Breast epithelium (tissue), 4 donors: ENCODE measurements at regions not wholly inside any gene's neighbourhood (a gene's known extent, or its start where the extent isn't known, plus 50 kb on each side); places are given as distances from the start of the nearest gene placed in this dataset.
A peak's percentile ranks its signal among the peaks of the same experiment; 100 is the strongest.

ENCODE experiments used
- DNase-seq, 2 donors: peaks; one replicate each; pipeline ENCODE4 v3.0.0-alpha.2; 2019; ENCODE audit warnings: low spot score in 2 of 2
- H3K27ac ChIP-seq, 2 donors: fragments of 200-600 bp; sonication (generic) in 1 of 2; one replicate each; pipeline ENCODE4 v1.5.1; 2016 to 2019; ENCODE audit warnings: mild to moderate bottlenecking in 1 of 2
- H3K27me3 ChIP-seq, 2 donors: fragments of 200-600 bp; sonication (generic) in 1 of 2; one replicate each; pipeline versions ENCODE4 v1.5.1 to v1.6.0; 2017 to 2019; ENCODE audit warnings: control low read depth in 1 of 2, mild to moderate bottlenecking in 1 of 2
- H3K36me3 ChIP-seq: fragments of 200-600 bp; one replicate; pipeline ENCODE4 v1.5.1; 2019
- H3K4me1 ChIP-seq, 2 donors: fragments of 200-600 bp; sonication (generic); one replicate each; pipeline ENCODE4 v1.5.1; 2016 to 2019; ENCODE audit warnings: control low read depth in 1 of 2
- H3K4me3 ChIP-seq, 3 donors: fragments of 200-600 bp; sonication (generic); 1 replicate in 2 of 3; 2 replicates in 1 of 3; pipeline ENCODE4 v1.5.1; 2016 to 2019; ENCODE audit warnings: mild to moderate bottlenecking in 3 of 3, moderate library complexity in 2 of 3
- H3K9me3 ChIP-seq, 2 donors: fragments of 200-600 bp; sonication (generic) in 1 of 2; one replicate each; pipeline ENCODE4 v1.5.1; 2016 to 2019; ENCODE audit warnings: control low read depth in 1 of 2
- CTCF ChIP-seq, 3 donors: fragments of 450-650 bp; IDR thresholded peaks; one replicate each; pipeline ENCODE4 v1.5.1; 2016 to 2017; ENCODE audit warnings: antibody characterized with exemption in 3 of 3, mild to moderate bottlenecking in 3 of 3, moderate library complexity in 3 of 3
- POLR2A ChIP-seq: fragments of 450-650 bp; IDR thresholded peaks from one replicate; pipeline ENCODE4 v1.6.1; 2016; ENCODE audit warnings: antibody characterized with exemption, mild to moderate bottlenecking, moderate library complexity
- POLR2AphosphoS5 ChIP-seq, 3 donors: sonication (generic); formaldehyde crosslinking; IDR thresholded peaks; one replicate each; pipeline ENCODE4 v1.6.1; 2017; ENCODE audit warnings: antibody characterized with exemption in 3 of 3
- intact Hi-C: fragments of 100-400 bp; cut with DNase I; formaldehyde crosslinking; loops from one replicate; pipeline ENCODE4 v1.15.1; 2023; ENCODE audit warnings: low total_unique reads

- Histone ChIP-seq H3K4me3 (no peak overlapping the region), H3K27me3 (no peaks in the 10 kb centered on the region), H3K9me3 (no peaks in the 10 kb centered on the region), H3K36me3 (no peaks in the 10 kb centered on the region), H3K27ac (no peak overlapping the region), H3K4me1 (no peaks in the 10 kb centered on the region)
- no peak for TF ChIP-seq CTCF (IDR thresholded peaks at IDR 0.05)
- no peak for TF ChIP-seq POLR2A
- no peak for TF ChIP-seq POLR2AphosphoS5 (IDR thresholded peaks at IDR 0.05)
- DNase-seq = no peak
- intact Hi-C loops = no loop called here
Observed at GRCh38 chr2:48098539-48098938, 192.2 kb upstream of the FBXO11 start.

DNA sequence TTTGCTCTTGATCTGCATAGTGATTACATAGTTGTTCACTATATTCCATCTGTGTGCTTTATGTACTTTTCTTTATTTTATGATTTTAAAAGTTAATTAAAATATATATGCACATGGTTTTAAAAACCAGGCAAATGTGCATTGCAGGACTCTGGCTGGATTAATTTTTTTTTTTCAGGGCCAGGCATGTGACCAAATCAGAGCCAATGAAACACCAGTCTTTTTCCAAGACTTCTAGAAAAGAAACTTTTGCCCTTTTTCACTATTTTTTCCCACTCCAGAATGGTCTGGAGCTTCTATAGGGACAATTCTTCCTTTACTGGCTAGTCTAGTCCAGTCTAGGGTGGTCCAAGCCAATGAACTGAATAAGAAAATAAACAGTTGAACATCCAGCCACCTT, 198.1 kb upstream of the FBXO11 start:
- Histone ChIP-seq H3K4me1 (no peaks in the 10 kb centered on the region), H3K4me3 (no peak overlapping the region), H3K27ac (no peak overlapping the region), H3K36me3 (no peaks in the 10 kb centered on the region), H3K9me3 (no peaks in the 10 kb centered on the region), H3K27me3 (no peaks in the 10 kb centered on the region)
- intact Hi-C loops = no loop called here
- no peak for DNase-seq
- TF ChIP-seq POLR2A (no peak), POLR2AphosphoS5 (IDR thresholded peaks at IDR 0.05) (no peak), CTCF (IDR thresholded peaks at IDR 0.05) (no peak)

DNA sequence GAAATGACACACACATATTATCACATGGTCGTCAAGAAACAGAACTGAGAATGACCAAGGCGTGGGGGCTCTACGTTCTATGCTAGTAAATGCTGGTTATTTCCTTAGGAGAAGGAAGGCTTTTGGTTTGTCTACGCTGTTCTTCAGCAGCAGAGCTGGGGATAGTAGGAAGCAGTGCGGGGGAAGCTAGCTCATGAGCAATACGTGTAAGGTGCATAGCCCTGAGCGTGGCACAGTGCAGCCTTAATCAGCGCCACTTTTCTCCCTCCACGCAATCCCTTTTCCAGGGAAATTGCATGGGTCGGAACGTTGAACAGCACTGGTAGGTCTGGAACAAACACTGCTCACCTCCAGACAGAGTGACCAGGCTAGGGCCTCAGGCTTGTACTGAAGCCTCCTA, 199.6 kb upstream of the FBXO11 start:
- H3K27ac ChIP-seq = peak overlapping the region in 1 of 2 donors; percentile 57
- intact Hi-C loops = no loop called here
- no peak for DNase-seq

GRCh38 chr2:48107326-48107925, 201.1 kb upstream of the FBXO11 start:
- no peak for TF ChIP-seq POLR2AphosphoS5 (IDR thresholded peaks at IDR 0.05)
- no peak for TF ChIP-seq POLR2A
- TF ChIP-seq CTCF (IDR thresholded peaks at IDR 0.05) = no peak
- no peak for DNase-seq
- Histone ChIP-seq H3K36me3 (no peaks in the 10 kb centered on the region), H3K4me3 (no peak overlapping the region), H3K27me3 (no peaks in the 10 kb centered on the region), H3K9me3 (no peaks in the 10 kb centered on the region), H3K27ac (peak overlapping the region in 1 of 2 donors; percentile 76), H3K4me1 (peaks cover 0 to 3% of the 10 kb centered on the region in 2 donors)
- intact Hi-C loops = no loop called here

More for the DNA sequence above, 199.6 kb upstream of the FBXO11 start:
- H3K4me3 ChIP-seq = no peak overlapping the region
- TF ChIP-seq POLR2A (no peak), POLR2AphosphoS5 (IDR thresholded peaks at IDR 0.05) (no peak), CTCF (IDR thresholded peaks at IDR 0.05) (no peak)
- H3K27me3 ChIP-seq = no peaks in the 10 kb centered on the region
- no peaks in the 10 kb centered on the region for H3K36me3 ChIP-seq
- H3K4me1 ChIP-seq = no peaks in the 10 kb centered on the region
- H3K9me3 ChIP-seq = no peaks in the 10 kb centered on the region

- H3K9me3 ChIP-seq = no peaks in the 10 kb centered on the region
- no peak overlapping the region for H3K27ac ChIP-seq
- TF ChIP-seq POLR2A = no peak
- TF ChIP-seq POLR2AphosphoS5 (IDR thresholded peaks at IDR 0.05) = no peak
- TF ChIP-seq CTCF (IDR thresholded peaks at IDR 0.05) = no peak
- H3K4me3 ChIP-seq = no peak overlapping the region
- peaks cover 0 to 3% of the 10 kb centered on the region in 2 donors for H3K4me1 ChIP-seq
- H3K27me3 ChIP-seq = no peaks in the 10 kb centered on the region
- intact Hi-C loops = no loop called here
- no peak for DNase-seq
- no peaks in the 10 kb centered on the region for H3K36me3 ChIP-seq
Observed at GRCh38 chr2:48108455-48108854, 202.2 kb upstream of the FBXO11 start.
